ENCODE measurements at regions not wholly inside any gene's neighbourhood (a gene's known extent, or its start where the extent isn't known, plus 50 kb on each side); places are given as distances from the start of the nearest gene placed in this dataset.

DNA sequence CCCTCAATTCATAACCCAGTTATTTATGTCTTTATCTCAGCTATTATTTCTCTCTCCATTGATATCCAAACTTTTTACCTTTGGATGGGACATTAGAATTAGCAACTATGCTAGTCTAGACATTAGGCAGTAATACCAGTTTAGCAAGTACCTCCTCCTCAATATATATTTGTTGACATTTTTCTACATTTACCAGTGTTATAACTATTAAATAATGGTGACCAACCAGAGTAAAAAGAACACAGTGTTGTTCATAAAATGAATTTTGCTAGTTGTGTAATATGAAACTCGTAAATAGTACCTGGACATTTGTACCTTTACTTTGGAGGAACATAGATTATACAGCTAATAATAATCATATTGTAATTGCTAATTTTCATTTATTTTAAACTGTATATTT, 554.6 kb upstream of the CDH6 start:
- Histone ChIP-seq H3K36me3 (no peaks in the 10 kb centered on the region), H3K27ac (no peak overlapping the region), H3K4me1 (no peaks in the 10 kb centered on the region), H3K4me3 (no peak overlapping the region), H3K9me3 (no peaks in the 10 kb centered on the region), H3K27me3 (no peaks in the 10 kb centered on the region)
- TF ChIP-seq, protein P1, sequence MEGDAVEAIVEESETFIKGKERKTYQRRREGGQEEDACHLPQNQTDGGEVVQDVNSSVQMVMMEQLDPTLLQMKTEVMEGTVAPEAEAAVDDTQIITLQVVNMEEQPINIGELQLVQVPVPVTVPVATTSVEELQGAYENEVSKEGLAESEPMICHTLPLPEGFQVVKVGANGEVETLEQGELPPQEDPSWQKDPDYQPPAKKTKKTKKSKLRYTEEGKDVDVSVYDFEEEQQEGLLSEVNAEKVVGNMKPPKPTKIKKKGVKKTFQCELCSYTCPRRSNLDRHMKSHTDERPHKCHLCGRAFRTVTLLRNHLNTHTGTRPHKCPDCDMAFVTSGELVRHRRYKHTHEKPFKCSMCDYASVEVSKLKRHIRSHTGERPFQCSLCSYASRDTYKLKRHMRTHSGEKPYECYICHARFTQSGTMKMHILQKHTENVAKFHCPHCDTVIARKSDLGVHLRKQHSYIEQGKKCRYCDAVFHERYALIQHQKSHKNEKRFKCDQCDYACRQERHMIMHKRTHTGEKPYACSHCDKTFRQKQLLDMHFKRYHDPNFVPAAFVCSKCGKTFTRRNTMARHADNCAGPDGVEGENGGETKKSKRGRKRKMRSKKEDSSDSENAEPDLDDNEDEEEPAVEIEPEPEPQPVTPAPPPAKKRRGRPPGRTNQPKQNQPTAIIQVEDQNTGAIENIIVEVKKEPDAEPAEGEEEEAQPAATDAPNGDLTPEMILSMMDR (IDR thresholded peaks at IDR 0.05) = no peak
- no peak for TF ChIP-seq POLR2A (IDR thresholded peaks at IDR 0.05)
- no peak for DNase-seq

GRCh38 chr5:30627945-30628344, 565.5 kb upstream of the CDH6 start:
- H3K27ac ChIP-seq = no peak overlapping the region
- H3K36me3 ChIP-seq = no peaks in the 10 kb centered on the region
- TF ChIP-seq, protein P1 (IDR thresholded peaks at IDR 0.05) = no peak
- TF ChIP-seq POLR2A (IDR thresholded peaks at IDR 0.05) = no peak
- no peaks in the 10 kb centered on the region for H3K27me3 ChIP-seq
- H3K4me3 ChIP-seq = no peak overlapping the region
- H3K4me1 ChIP-seq = no peaks in the 10 kb centered on the region
- DNase-seq = no peak
- H3K9me3 ChIP-seq = no peaks in the 10 kb centered on the region

DNA sequence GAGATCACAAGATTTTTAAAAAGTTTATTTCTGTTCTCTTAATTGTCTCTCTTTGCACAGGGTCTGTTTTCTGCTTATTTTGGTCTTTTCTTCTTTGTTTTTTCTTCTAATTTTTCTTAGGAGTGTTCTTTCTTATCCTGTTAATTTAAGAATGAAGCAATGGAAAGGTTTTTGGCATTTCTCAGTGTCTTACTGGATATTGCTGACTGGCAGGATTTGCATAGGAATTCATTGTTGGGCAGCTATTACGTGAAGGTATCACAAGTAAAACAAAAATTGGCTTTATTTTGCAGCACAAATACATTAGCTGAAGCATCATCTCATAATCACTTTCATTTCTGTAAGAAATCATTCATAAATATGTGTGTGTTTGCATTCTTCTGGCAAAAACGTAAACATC, 566.9 kb upstream of the CDH6 start:
- TF ChIP-seq, protein P1 (IDR thresholded peaks at IDR 0.05) = no peak
- TF ChIP-seq POLR2A (IDR thresholded peaks at IDR 0.05) = no peak
- H3K4me3 ChIP-seq = no peak overlapping the region
- no peaks in the 10 kb centered on the region for H3K9me3 ChIP-seq
- no peaks in the 10 kb centered on the region for H3K36me3 ChIP-seq
- no peaks in the 10 kb centered on the region for H3K4me1 ChIP-seq
- no peak overlapping the region for H3K27ac ChIP-seq
- no peaks in the 10 kb centered on the region for H3K27me3 ChIP-seq
- no peak for DNase-seq

- DNase-seq = no peak
- TF ChIP-seq POLR2A (IDR thresholded peaks at IDR 0.05) = no peak
- TF ChIP-seq, protein P1 (IDR thresholded peaks at IDR 0.05) = no peak
- no peaks in the 10 kb centered on the region for H3K4me1 ChIP-seq
Observed at GRCh38 chr5:30620481-30621085, 572.9 kb upstream of the CDH6 start.

DNA sequence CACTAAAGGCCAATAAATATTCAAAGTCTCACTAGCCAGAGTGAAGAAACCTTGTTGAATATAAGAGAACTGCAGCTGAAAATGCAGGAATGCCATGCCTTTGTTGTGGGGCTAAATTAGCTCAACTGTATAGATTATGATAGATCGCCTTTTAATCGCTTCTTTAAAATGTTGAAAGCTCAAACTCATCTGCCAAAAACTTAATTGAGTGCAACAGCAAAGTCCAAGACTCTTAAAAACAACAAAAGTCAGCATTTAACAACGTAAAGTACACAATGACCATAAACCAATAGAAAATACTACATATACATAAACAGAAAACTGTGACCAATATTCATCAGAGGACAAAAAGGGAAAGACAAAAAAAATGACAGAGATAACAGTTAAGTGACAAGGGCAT, 585.0 kb upstream of the CDH6 start:
- Histone ChIP-seq H3K36me3 (no peaks in the 10 kb centered on the region), H3K27ac (no peak overlapping the region), H3K4me3 (no peak overlapping the region), H3K4me1 (no peaks in the 10 kb centered on the region), H3K27me3 (no peaks in the 10 kb centered on the region), H3K9me3 (no peaks in the 10 kb centered on the region)
- DNase-seq = no peak
- TF ChIP-seq, protein P1 (IDR thresholded peaks at IDR 0.05) = no peak
- TF ChIP-seq POLR2A (IDR thresholded peaks at IDR 0.05) = no peak

More at GRCh38 chr5:30620481-30621085, 572.9 kb upstream of the CDH6 start:
- H3K4me3 ChIP-seq = no peak overlapping the region
- no peaks in the 10 kb centered on the region for H3K9me3 ChIP-seq
- H3K27ac ChIP-seq = no peak overlapping the region
- H3K36me3 ChIP-seq = no peaks in the 10 kb centered on the region
- H3K27me3 ChIP-seq = no peaks in the 10 kb centered on the region

All from Peyer's patch (tissue), 4 donors.